ENCODE measurements at regions not wholly inside any gene's neighbourhood (a gene's known extent, or its start where the extent isn't known, plus 50 kb on each side); places are given as distances from the start of the nearest gene placed in this dataset.

DNA sequence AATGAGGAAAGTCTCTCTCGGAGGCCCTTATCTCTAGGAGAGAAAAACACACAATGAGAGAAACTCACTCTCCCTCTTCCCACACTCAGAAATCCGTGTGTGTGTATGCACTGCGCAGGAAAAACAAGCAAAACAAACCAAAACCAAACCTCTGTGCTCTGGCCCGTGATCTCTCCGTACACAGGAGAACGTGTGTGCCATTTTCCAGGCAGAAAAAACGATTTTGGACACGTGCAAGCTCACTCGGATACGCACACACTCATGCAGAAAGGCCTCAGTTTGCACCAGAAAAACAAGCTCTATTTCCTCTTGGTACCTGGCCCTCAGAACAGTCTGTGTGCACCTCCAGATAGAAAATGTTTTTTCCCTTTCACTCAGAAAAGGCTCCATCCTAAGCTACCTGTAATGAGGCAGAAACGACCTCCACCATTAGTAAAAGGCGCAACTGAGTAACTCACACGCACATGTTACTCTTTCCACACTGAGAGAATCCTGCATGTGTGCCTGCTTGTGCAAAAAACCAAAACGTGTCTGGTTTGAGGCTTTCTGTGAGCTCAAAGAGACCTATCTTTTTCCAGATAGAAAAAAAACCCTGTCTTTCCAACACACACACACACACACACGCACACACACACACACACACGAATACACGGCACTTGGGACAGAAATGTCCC, 99.2 kb downstream of the EDN3 start:
- TF ChIP-seq, protein P1, sequence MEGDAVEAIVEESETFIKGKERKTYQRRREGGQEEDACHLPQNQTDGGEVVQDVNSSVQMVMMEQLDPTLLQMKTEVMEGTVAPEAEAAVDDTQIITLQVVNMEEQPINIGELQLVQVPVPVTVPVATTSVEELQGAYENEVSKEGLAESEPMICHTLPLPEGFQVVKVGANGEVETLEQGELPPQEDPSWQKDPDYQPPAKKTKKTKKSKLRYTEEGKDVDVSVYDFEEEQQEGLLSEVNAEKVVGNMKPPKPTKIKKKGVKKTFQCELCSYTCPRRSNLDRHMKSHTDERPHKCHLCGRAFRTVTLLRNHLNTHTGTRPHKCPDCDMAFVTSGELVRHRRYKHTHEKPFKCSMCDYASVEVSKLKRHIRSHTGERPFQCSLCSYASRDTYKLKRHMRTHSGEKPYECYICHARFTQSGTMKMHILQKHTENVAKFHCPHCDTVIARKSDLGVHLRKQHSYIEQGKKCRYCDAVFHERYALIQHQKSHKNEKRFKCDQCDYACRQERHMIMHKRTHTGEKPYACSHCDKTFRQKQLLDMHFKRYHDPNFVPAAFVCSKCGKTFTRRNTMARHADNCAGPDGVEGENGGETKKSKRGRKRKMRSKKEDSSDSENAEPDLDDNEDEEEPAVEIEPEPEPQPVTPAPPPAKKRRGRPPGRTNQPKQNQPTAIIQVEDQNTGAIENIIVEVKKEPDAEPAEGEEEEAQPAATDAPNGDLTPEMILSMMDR (conservative IDR thresholded peaks at IDR 0.05; ENCODE audit: low read length) = no peak
- TF ChIP-seq EZH2phosphoT487 (IDR thresholded peaks at IDR 0.05; ENCODE audit: borderline replicate concordance, low read depth, low read length) = no peak

Measured in OCI-LY7 (cell line).